A204.1 (cell line): ENCODE measurements at regions not wholly inside any gene's neighbourhood (a gene's known extent, or its start where the extent isn't known, plus 50 kb on each side); places are given as distances from the start of the nearest gene placed in this dataset.

Experiments used
- FAIRE-seq: peaks from 2 replicates; lab custom pipeline; 2012; peaks lifted over from hg19 to GRCh38; lab: Jason Lieb, UNC

DNA sequence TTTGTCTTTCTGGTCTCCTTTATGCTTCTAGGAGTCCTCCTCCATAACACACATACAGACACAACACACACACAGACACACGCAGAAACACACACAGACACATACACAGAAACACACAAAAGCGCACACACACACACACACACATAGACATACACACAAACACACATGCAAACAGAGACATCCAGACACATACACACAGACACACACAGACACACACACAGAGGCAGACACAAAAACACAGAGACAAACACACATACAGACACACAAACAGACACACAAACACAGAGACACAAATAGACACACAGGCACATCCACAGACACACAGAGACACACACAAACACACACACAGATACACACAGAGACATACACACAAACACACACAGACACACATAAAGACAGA, 220.2 kb downstream of the IRX2 start:
- FAIRE-seq, result no peak

DNA sequence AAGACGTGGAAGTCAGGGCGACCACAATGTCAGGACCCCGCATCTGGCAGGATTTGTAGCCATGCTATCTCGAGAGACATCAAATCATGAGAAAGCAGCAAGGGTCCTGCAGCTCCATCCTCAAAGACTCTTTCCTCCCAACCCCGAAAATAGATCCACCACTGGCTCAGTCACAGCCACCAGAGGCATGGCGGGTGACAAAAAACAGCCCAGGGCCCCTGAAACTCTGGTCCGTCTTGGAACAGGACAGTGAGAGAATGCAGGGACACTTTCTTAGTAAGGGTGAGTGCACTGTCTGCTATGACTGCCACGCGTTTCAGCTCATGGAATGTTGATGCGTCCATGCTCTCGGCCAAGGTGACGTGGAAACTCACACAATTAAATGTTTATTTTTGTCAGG, 220.9 kb downstream of the IRX2 start:
- no peak for FAIRE-seq

DNA sequence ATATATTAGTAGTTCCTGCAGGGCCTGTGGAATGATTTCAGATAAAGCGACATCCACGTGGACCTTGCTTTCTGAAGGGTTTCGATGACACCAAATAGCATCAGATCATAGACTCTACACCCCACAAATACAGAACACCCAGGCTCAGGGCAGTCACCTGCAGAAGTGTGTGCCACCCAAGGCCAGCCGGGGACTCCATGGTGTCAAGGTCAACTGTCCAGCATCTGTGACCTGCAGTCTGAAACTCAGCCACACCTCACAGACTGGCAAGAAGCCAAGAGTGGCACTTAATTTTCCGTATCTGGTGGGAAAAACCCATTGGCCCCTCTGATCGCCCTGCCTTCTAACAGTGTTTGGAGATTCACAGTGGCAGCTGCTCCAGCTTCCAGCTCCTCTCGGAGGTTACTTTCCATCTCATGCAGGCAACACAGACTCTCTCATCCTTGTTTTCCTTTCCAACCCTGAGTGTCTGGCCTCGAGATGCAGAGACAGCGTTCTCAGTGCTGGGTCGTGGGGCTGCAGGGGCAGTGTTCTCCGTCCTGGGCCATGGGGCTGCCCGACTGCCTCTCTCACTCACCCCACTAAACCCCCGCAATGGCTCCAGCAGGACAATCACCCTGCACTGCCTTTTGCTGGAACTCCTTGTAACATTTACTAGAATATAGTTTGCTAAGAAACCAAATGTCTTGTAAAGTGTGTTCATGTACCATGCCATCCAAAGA, 221.9 kb downstream of the IRX2 start:
- no peak for FAIRE-seq

DNA sequence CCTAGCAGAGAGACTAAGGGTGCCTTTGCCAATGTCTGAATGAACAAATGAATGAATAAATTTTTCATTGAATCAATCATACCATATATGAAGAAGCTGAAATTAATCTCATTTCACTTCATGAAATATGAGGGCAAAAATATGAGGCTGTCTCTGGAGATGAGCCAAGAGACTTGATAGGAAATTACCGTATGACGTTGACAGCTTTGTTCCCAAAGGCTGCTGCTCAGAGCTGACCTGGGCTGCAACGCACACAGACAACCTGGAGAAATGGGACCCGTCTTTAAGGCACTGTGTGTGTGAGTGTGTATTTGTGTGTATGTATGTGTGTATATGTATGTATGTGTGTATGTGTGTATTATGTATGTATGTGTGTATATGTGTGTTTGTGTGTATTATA, 226.1 kb downstream of the IRX2 start:
- no peak for FAIRE-seq

DNA sequence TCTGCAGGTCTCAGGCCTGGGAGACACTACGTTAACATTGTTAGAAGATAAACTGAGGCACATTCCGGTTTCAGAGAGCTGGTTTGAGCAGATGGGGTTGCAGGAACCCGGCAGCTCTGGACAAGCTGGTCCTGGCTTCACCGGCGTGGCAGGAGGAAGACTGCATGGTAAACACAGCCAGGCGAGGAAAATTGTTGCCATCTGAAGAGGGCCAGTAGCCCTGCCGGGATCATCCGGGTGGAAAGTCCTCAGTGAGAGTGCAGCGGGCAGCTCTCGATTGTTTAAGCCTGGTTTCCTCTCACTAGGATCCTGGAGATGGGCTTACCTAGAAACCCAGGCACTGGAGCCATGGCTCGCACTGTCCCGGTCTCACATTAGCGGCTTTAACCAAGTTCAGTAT, 226.9 kb downstream of the IRX2 start:
- FAIRE-seq, result no peak

DNA sequence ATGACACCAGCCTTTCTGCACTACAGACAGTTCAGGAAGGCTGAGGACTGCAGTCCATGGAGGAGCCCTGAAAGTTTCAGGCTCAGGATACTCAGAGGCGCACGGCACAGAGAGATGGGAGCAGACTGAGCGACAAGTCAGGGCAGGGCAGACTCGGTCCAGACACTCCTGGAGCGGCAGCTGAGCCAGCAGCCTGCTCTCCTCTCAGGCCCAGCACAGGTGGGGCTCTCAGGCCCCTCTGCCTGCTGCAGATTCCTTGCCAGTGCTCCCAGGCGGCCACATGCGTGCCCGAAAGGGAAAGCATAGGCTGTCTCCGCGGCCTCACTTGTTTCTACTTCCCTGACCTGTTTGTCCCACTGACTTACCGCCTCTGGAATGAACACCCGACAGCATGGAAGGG, 228.3 kb downstream of the IRX2 start:
- no peak for FAIRE-seq

DNA sequence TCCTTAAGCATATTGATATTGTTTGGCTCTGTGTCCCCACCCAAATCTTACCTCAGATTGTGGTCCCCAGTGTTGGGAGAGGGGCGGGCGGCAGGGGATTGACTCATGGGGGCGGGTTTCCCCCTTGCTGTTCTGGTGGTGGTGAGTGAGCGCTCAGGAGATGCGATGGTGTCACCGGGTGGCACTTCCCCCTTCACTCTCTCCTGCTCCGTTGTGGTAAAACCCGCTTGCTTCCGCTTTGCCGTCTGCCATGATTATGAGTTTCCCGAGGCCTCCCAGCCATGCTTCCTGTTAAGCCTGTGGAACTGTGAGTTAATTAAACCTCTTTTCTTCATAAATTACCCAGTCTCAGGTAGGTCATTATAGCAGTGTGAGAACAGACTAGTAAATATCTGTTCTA, 229.1 kb downstream of the IRX2 start:
- no peak for FAIRE-seq

DNA sequence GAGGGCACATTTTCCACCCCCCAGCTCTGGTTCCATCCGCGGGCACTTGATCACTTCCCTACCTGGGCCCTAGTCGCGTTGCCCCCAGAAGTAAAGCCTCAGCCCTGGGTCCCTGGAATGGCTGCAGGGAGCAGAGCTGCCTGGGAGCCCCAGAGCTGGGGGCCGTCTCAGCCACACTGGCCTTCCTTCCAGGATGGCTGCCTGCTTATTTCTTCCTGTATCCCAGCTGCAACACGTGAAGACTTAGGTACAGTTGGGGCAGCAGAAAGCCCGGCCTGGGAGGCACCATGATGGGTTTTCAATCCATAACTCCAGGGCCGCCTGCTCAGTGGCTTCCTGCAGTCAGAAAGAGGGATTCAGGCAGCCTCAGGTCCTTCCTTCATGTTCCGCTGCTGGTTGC, 232.3 kb downstream of the IRX2 start:
- FAIRE-seq, result no peak

DNA sequence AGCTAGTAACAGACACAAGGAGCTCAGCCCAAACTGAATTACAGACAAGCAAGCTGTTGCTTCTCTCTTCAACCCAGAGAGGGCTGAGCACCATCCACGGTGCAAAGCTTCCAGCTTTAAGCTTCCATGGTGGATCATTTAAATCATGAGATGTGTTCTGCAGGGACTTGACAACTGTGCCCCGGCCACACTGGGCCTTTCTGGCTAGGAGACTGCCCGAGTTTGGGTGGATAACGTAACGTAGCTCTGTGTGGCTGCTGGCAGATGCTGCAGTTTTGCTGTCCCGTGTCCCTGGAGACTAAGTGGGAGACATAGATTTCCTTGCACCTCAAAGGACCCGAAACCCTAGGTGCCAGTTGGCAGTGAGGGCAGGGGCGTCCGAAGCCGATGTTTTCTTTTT, 234.0 kb downstream of the IRX2 start:
- FAIRE-seq, result no peak

DNA sequence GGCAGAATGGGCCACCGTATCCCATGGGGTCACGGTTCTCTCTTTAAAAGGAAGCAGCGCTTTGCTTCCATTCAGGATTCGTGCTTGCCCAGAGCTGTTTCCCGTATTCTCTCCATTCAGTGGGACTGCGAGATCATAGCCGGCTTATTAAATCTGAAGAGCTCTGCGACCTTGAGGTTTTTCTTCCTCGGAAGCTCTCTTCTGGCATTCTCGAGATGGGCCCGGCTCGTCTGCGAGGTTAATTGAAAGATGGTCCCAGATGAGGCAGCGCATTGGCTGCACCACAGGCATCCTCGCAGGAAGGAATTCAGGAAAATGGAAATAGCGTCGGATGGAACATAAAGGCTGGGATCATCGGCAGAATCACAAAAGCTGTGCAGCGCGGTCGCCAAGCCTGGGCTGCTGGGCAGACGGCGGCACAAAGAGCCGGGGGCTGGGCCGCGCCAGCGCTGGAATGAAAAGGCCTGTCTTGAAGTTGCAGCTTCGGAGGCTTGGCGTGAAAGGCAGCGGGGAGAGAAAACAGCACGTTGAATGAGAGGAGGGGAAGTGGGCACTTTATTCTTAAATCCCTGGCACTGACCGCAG, 236.2 kb downstream of the IRX2 start:
- no peak for FAIRE-seq

DNA sequence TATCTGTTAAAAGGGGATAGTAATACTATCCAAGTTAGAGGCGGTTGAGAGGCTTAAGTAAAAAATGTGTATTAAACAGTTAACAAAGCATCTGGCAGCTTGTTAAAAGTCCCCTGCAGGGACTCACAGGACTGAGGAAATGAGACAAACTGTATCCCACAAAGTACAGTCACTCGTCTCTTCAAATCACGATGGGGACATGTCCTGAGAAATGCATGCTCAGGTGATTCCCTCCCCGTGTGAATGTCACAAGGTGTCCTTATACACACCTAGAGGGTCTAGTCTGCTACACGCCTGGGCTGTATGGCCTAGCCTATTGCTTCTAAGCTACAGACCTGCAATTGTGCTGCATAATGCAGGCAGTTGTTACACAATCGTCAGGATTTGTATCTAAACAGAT, 237.0 kb downstream of the IRX2 start:
- FAIRE-seq, result no peak

DNA sequence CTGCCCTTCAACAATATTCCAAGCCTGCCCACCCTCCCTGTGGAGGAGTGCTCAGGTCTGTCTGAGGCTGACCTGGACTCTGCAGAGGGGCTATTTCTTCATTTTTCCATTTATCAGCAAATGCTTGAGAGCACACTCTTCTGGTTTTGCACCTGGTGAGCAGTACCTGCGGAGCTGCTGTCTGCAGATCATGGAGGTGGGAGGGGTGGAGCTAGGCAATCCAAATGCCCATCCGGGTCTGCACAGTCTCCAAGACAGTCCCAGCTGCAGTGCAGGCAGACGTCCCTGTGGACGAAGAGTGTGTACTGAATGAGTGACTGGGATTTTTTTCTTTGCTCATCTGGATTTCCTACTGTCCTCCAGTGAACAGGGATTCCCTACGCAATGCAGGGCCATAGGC, 239.8 kb downstream of the IRX2 start:
- FAIRE-seq, result no peak

DNA sequence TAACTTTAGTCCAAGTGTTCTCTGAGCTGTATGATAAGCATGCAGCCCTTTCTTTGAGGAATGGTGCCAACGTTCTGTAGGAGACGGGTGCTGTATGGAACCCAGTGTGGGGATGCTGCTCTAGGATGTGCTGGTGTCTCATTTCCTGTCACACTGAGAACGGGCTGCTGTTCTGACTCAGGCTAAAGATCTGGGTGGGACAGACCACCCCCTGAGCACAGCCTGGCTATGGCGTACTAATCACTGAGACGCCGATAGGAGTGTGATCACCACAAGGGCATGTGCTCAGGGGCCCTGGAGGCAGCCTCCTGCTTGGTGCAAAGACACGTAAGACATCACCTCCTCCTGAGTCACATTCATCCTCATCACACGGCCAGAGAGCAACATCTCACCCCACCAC, 240.4 kb downstream of the IRX2 start:
- no peak for FAIRE-seq

DNA sequence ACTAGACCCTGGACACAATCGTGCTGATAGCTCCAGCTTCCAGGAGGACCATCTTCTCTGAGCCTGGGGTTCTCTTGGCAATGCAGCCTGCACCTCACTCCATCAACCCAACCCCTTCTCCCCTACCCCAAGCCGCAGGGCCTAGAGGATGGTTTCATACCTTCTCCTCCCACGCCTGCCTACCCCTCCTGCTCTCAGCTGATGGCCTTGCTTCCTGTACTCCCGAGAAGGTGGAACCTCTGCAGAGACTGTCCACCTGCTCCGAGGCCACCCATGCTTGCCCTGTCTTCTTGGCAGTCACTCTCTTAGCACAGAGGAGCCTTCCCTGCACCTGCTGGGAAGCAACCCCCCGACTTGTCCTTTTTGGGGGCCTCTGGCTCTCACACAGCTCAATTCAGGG, 241.9 kb downstream of the IRX2 start:
- no peak for FAIRE-seq

DNA sequence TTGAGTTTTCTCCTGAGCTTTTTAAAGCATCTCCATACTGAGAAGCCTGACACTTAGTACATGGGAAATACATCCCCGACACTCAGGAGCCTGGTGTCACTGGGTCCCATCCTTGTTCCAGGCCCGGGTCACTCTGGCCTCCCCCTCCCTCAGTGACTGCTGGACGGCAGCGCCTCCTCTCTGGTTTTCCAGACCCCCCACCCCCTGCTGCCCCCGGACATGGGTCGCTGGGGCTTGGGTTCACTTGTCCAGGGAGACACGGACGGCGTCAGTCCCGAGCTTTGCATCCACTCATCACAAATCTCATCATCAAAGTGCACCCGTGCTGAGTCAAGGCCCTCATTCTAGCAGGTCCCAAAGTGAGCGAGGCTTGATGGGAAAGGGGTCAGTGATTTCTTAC, 243.0 kb downstream of the IRX2 start:
- no peak for FAIRE-seq

DNA sequence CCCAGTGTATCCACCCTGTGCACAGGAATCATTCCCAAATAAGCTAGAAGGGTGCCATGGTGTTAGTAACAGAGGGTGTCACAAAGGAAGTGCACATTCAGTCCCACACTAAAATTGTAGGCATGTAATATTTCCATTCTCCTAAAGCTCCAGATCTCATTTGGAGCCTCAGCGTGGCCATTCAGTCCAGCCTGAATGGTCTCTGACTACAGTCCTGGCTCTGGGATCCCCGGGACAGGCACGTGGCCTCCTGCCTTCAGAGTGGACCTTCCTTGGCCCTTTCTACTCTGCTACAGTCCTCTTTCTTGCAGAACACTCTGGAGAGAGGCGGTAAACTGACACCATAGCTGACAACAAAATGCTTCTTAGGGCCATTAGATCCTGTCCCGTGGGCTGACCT, 243.9 kb downstream of the IRX2 start:
- no peak for FAIRE-seq

DNA sequence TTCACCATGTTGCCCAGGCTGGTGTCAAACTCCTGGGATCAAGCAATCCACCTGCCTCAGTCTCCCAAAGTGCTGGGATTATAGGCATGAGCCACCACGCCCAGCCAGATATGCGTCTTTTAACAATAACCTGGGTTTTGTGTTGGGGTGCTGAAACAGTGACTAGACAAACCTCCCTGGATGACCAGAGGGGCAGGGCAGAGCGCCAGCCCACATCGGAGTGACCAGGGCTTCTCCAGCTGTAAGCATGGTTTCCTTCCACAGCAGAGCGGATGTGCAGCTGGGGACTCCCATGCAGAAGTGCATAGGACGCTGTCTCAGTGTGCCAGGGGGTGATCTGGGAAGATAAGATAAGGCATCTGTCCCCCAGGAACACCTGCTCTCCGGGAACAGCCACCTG, 244.9 kb downstream of the IRX2 start:
- no peak for FAIRE-seq

DNA sequence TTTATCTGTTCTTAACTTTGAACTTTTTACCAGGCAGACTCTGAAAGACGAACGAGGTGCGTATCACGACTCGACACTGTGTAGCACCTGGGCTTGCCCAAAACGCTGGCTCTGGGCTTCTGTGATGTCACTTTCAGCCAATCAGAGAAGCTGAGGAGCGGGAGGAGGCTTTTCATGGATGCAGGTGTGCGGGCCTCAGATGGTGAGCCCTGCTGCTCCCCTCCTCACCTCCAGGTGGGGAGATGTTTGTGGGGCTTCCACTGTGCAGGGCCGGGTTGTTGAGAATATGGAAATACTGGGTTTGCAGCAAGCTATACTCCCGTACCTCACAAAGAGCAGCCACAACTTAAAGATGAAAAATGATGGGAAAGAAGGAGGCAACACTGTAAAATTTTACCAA, 246.3 kb downstream of the IRX2 start:
- FAIRE-seq, result no peak

DNA sequence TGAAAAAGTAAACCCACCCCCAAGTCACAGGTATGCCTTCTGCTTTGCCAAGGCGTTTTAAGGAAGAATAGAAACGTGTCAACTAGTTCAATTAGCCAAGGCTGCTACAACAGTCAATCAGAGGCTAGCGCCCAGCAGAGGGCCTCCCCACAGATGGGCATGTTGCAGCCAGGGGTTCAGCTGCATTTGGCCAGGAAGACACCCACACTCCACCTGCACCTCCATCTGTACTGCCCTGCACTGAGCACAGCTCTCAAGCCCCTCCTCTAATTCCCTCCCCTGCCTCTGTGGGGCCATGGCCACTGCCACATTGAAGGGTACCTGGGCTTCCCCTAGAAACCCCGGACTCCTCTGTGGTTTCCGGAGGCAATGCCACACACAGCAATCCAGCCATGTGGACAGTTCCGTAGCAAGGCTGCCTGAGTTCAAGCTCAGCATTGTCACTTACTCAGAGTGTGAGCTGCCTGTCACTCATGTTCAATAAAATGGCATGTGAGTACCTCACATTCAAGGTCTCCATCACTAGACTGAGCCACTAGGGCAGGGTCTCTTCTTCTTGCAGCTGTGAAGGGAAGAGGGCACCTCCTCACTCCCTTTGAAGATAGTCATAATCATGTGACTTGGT, 248.4 kb downstream of the IRX2 start:
- no peak for FAIRE-seq

DNA sequence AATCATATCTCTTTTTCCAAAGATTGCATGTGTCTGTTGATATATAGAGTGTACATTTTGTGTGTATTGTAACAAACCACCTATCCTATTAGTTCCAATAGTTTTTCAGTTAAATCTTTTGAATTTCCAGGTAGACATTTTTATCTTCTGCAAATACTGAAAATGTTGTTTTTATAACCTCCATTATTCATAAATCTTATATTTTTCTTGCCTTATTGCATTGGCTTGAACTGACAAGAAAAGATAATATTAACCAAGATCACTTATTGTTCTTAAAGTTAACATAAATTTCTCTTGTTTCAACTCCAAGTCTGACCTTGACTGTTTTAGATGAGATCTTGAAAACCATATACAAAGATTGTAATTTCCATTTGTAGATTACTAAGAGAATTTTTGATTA, 251.6 kb downstream of the IRX2 start:
- FAIRE-seq, result no peak

DNA sequence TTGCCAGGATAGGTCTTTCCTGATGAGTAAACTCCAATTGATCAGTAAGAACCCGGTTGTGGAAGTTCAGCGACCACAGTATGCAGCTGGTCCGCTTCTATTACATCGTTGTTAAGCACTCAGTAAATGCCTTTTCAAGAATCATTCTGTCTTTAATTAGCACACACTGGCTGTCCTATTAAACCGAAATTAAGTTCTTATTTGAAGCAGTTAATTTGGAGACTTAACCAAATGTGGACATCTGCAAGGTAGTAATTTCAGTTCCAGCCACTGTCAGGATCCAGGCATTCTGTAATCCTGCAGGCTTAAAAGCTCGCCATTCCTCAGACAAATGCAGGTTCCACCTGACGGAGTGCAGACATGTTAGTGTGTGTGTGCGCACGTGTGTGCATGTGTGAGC, 254.6 kb downstream of the IRX2 start:
- no peak for FAIRE-seq

DNA sequence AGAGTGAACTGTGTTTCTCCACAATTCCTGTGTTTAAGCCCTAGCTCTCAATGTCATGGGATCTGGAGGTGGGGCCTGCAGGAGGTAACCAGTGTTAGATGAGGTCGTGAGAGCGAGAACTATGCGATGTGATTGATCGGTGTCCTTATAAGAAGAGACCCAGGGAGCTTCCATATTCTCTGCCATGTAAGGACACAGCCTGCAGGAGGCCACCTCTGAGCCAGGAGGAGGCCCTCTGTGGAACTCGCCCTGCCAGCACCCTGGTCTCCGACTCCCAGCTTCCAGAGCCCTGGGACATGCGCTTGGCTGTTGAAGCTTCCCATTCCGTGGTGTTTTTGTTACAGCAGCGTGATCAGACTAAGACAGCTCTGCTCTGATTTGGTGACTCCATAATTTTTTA, 255.4 kb downstream of the IRX2 start:
- FAIRE-seq, result no peak

DNA sequence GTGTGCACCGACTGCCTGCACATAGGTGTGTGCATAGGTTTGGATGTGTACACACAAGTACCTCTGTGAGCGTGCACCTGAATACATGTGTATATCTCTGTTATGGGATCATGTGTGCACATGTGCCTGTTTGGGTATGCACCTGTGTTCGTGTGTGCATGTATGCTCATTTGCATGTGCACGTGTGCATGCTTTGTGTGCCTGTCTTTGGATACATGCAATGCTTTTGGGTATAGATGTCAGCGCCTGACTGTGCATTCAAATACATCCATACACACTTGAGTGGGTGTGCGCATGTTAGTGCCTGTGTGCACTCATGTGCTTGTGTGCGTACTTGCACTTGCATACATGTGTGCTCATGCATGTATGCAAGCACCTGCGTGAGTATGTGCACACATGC, 258.1 kb downstream of the IRX2 start:
- no peak for FAIRE-seq

DNA sequence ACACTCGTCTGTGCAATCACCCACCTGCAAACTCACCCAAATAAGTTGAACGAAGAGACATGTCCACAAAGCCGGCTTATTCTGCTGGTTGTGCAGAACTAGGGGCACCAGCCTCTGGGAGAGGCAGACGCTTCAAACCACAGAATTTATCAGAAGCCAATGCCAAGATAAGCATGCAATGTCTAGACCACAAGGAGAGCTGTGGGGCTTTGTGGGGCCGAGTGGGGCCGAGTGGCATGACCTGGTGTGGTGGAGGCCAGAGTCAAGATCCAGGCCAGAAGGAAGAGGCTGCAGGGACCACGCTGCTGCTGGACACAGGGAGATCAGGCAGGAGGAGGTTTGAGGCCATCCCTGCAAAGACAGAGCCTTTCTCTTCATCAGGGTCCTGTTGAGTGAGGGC, 259.0 kb downstream of the IRX2 start:
- FAIRE-seq, result no peak
